Panc1 (cell line): ENCODE measurements at regions not wholly inside any gene's neighbourhood (a gene's known extent, or its start where the extent isn't known, plus 50 kb on each side); places are given as distances from the start of the nearest gene placed in this dataset.

Source experiments
- ATAC-seq: fragments of 200-7000 bp; cut with Tn5 transposase; 2 replicates; pipeline ENCODE4 v1.9.1; 2020; ENCODE audit warnings: mild to moderate bottlenecking, moderate library complexity
- BruUV-seq: library from RNA; stranded (reverse); fragments of 400-500 nt; replicated peaks from 2 replicates; lab custom pipeline; 2021; lab: Mats Ljungman, UMichigan
- CTCF ChIA-PET: fragments of 300-600 bp; sonication (Branson Sonifier 250); formaldehyde crosslinking; loops from one replicate; lab custom pipeline; 2022; ENCODE audit warnings: antibody characterized with exemption; lab: Charles Lee
- POLR2A ChIA-PET: fragments of 300-600 bp; sonication (Branson Sonifier 250); formaldehyde crosslinking; loops from one replicate; lab custom pipeline; 2022; ENCODE audit warnings: antibody characterized with exemption; lab: Charles Lee
- DNase-seq: peaks from one replicate; pipeline ENCODE4 v3.0.0-alpha.2; 2010; ENCODE audit warnings: low read depth, low spot score
- H3K27ac ChIP-seq: 2 replicates; pipeline ENCODE4 v1.5.1; 2011; ENCODE audit warnings: mild to moderate bottlenecking, low read length, inconsistent platforms
- H3K27me3 ChIP-seq: fragments of 200-500 bp; sonication (Bioruptor generic); 2 replicates; pipeline ENCODE4 v1.6.0; 2014; ENCODE audit warnings: low read length, inconsistent platforms; ENCODE audit not compliant: control insufficient read depth, insufficient read depth
- H3K36me3 ChIP-seq: fragments of 200-500 bp; sonication (Bioruptor generic); 2 replicates; pipeline ENCODE4 v1.5.1; 2014; ENCODE audit warnings: inconsistent platforms, mild to moderate bottlenecking, low read length, moderate library complexity; ENCODE audit not compliant: control insufficient read depth, insufficient read depth
- H3K4me1 ChIP-seq: 2 replicates; pipeline ENCODE4 v1.5.1; 2011; ENCODE audit warnings: inconsistent platforms, mild to moderate bottlenecking, low read length, moderate library complexity; ENCODE audit not compliant: control insufficient read depth, insufficient read depth
- H3K4me3 ChIP-seq, 2 experiments: 2 replicates each; pipeline ENCODE4 v1.5.1; 2011 to 2012; ENCODE audit warnings: low read depth in 2 of 2, low read length in 2 of 2, mild to moderate bottlenecking in 2 of 2, inconsistent platforms in 1 of 2, moderate library complexity in 1 of 2
- H3K9me3 ChIP-seq: fragments of 200-500 bp; sonication (Bioruptor generic); 2 replicates; pipeline ENCODE4 v1.5.1; 2014; ENCODE audit warnings: low read depth, mild to moderate bottlenecking, inconsistent platforms, low read length, moderate library complexity; ENCODE audit not compliant: control insufficient read depth, insufficient read depth
- POLR2AphosphoS5 ChIP-seq: IDR thresholded peaks from 2 replicates; pipeline ENCODE4 v1.6.1; 2012; ENCODE audit warnings: mild to moderate bottlenecking, low read depth, low read length, moderate library complexity
- SIN3A ChIP-seq: IDR thresholded peaks from 2 replicates; pipeline ENCODE4 v1.6.1; 2012; ENCODE audit warnings: low read depth, mild to moderate bottlenecking, low read length, moderate library complexity, borderline replicate concordance; ENCODE audit not compliant: insufficient read depth
- TCF7L2 ChIP-seq: IDR thresholded peaks from 2 replicates; pipeline ENCODE4 v1.6.1; 2011; ENCODE audit warnings: mild to moderate bottlenecking, low read depth, low read length, inconsistent platforms
- in situ Hi-C: cut with HindIII; loops from 2 replicates; pipeline ENCODE4 v1.10.0; 2016; ENCODE audit warnings: low sequenced_read_pairs, low pct_unique_long_range_greater_than_20kb
- intact Hi-C: fragments of 100-400 bp; cut with micrococcal nuclease; formaldehyde crosslinking; loops from one replicate; pipeline ENCODE4 v1.10.0; 2022; ENCODE audit not compliant: unreplicated experiment
- TF ChIP-seq, protein P1 (sequence below), 2 experiments: IDR thresholded peaks; 2 replicates each; pipeline ENCODE4 v1.6.1; 2011 to 2012; ENCODE audit warnings: low read depth in 2 of 2, control low read depth in 1 of 2, low read length in 1 of 2, mild to moderate bottlenecking in 1 of 2, moderate library complexity in 1 of 2; ENCODE audit not compliant: insufficient read depth in 1 of 2
- TF ChIP-seq, protein P2 (sequence below): fragments of 450-650 bp; IDR thresholded peaks from 2 replicates; pipeline ENCODE4 v1.5.1; 2017; ENCODE audit warnings: mild to moderate bottlenecking

DNA sequence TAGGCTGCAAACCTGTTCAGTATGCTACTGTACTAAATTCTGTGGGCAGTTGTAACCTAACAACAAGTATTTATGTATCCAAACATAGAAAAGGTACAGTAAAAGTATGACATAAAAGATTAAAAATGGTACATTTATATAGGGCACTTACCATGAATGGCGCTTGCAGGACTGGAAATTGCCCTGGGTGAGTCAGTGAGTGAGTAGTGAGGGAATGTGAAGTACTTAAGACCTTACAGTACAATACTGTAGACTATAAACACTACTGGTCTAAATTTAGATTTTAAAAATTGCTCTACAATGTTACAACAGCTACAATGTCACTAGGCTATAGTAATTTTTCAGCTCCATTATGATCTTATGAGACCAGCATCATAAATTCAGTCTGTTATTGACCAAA lies 146.0 kb upstream of the GNAI1 start:
- Histone ChIP-seq H3K27ac (no peak overlapping the region), H3K4me3 (no peak overlapping the region), H3K4me1 (no peaks in the 10 kb centered on the region), H3K36me3 (no peaks in the 10 kb centered on the region), H3K9me3 (no peaks in the 10 kb centered on the region), H3K27me3 (no peaks in the 10 kb centered on the region)
- DNase-seq (no peak), ATAC-seq (no peak)
- intact Hi-C loops (no loop called here), in situ Hi-C loops (no loop called here)
- CTCF ChIA-PET: no interaction called here
- POLR2A ChIA-PET: no interaction called here
- TF ChIP-seq SIN3A (no peak), POLR2AphosphoS5 (no peak), TCF7L2 (no peak)
- TF ChIP-seq, protein P1, sequence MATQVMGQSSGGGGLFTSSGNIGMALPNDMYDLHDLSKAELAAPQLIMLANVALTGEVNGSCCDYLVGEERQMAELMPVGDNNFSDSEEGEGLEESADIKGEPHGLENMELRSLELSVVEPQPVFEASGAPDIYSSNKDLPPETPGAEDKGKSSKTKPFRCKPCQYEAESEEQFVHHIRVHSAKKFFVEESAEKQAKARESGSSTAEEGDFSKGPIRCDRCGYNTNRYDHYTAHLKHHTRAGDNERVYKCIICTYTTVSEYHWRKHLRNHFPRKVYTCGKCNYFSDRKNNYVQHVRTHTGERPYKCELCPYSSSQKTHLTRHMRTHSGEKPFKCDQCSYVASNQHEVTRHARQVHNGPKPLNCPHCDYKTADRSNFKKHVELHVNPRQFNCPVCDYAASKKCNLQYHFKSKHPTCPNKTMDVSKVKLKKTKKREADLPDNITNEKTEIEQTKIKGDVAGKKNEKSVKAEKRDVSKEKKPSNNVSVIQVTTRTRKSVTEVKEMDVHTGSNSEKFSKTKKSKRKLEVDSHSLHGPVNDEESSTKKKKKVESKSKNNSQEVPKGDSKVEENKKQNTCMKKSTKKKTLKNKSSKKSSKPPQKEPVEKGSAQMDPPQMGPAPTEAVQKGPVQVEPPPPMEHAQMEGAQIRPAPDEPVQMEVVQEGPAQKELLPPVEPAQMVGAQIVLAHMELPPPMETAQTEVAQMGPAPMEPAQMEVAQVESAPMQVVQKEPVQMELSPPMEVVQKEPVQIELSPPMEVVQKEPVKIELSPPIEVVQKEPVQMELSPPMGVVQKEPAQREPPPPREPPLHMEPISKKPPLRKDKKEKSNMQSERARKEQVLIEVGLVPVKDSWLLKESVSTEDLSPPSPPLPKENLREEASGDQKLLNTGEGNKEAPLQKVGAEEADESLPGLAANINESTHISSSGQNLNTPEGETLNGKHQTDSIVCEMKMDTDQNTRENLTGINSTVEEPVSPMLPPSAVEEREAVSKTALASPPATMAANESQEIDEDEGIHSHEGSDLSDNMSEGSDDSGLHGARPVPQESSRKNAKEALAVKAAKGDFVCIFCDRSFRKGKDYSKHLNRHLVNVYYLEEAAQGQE (IDR thresholded peaks at IDR 0.05; ENCODE audit: insufficient read depth in 1 of 2, low read depth in 2 of 2, low read length in 1 of 2): no peak
- TF ChIP-seq, protein P2, sequence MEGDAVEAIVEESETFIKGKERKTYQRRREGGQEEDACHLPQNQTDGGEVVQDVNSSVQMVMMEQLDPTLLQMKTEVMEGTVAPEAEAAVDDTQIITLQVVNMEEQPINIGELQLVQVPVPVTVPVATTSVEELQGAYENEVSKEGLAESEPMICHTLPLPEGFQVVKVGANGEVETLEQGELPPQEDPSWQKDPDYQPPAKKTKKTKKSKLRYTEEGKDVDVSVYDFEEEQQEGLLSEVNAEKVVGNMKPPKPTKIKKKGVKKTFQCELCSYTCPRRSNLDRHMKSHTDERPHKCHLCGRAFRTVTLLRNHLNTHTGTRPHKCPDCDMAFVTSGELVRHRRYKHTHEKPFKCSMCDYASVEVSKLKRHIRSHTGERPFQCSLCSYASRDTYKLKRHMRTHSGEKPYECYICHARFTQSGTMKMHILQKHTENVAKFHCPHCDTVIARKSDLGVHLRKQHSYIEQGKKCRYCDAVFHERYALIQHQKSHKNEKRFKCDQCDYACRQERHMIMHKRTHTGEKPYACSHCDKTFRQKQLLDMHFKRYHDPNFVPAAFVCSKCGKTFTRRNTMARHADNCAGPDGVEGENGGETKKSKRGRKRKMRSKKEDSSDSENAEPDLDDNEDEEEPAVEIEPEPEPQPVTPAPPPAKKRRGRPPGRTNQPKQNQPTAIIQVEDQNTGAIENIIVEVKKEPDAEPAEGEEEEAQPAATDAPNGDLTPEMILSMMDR: no peak
- BruUV-seq: no TSS peak

DNA sequence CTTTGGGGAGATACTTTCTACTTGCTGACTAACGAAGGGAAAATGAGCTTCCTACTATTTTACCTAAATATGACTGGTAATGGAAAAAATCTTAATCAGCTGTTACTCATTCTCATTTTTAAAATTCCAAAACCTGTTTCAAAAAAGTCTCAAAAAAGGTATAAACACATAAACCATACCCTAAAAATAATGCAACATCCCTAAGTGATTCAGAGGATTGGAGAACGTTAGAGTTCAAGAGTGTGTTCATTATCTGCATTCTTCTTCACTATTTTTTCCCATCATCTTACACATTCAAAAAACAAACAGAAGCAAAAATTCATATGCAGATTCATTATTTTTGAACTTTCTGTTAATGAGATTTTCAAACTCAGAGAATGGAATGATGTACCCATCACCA lies 150.4 kb upstream of the GNAI1 start:
- ChIA-PET POLR2A (no interaction called here), CTCF (no interaction called here)
- Histone ChIP-seq H3K36me3 (no peaks in the 10 kb centered on the region), H3K4me1 (no peaks in the 10 kb centered on the region), H3K4me3 (no peak overlapping the region), H3K27me3 (no peaks in the 10 kb centered on the region), H3K9me3 (no peaks in the 10 kb centered on the region), H3K27ac (no peak overlapping the region)
- no peak for TF ChIP-seq SIN3A
- TF ChIP-seq, protein P2: no peak
- no peak for TF ChIP-seq TCF7L2
- no peak for TF ChIP-seq POLR2AphosphoS5
- TF ChIP-seq, protein P1 (IDR thresholded peaks at IDR 0.05; ENCODE audit: insufficient read depth in 1 of 2, low read depth in 2 of 2, low read length in 1 of 2): no peak
- intact Hi-C loops (no loop called here), in situ Hi-C loops (no loop called here)
- no TSS peak for BruUV-seq
- DNase-seq (no peak), ATAC-seq (no peak)
